ENCODE measurements at regions not wholly inside any gene's neighbourhood (a gene's known extent, or its start where the extent isn't known, plus 50 kb on each side); places are given as distances from the start of the nearest gene placed in this dataset.

- TF ChIP-seq, protein P1, sequence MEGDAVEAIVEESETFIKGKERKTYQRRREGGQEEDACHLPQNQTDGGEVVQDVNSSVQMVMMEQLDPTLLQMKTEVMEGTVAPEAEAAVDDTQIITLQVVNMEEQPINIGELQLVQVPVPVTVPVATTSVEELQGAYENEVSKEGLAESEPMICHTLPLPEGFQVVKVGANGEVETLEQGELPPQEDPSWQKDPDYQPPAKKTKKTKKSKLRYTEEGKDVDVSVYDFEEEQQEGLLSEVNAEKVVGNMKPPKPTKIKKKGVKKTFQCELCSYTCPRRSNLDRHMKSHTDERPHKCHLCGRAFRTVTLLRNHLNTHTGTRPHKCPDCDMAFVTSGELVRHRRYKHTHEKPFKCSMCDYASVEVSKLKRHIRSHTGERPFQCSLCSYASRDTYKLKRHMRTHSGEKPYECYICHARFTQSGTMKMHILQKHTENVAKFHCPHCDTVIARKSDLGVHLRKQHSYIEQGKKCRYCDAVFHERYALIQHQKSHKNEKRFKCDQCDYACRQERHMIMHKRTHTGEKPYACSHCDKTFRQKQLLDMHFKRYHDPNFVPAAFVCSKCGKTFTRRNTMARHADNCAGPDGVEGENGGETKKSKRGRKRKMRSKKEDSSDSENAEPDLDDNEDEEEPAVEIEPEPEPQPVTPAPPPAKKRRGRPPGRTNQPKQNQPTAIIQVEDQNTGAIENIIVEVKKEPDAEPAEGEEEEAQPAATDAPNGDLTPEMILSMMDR (IDR thresholded peaks at IDR 0.05; ENCODE audit: insufficient read depth, low read length), result no peak
- TF ChIP-seq GABPA (IDR thresholded peaks at IDR 0.05; ENCODE audit: low read depth), result no peak
- TF ChIP-seq POLR2AphosphoS5 (IDR thresholded peaks at IDR 0.05; ENCODE audit: low read depth), result no peak
- TF ChIP-seq, protein P2, sequence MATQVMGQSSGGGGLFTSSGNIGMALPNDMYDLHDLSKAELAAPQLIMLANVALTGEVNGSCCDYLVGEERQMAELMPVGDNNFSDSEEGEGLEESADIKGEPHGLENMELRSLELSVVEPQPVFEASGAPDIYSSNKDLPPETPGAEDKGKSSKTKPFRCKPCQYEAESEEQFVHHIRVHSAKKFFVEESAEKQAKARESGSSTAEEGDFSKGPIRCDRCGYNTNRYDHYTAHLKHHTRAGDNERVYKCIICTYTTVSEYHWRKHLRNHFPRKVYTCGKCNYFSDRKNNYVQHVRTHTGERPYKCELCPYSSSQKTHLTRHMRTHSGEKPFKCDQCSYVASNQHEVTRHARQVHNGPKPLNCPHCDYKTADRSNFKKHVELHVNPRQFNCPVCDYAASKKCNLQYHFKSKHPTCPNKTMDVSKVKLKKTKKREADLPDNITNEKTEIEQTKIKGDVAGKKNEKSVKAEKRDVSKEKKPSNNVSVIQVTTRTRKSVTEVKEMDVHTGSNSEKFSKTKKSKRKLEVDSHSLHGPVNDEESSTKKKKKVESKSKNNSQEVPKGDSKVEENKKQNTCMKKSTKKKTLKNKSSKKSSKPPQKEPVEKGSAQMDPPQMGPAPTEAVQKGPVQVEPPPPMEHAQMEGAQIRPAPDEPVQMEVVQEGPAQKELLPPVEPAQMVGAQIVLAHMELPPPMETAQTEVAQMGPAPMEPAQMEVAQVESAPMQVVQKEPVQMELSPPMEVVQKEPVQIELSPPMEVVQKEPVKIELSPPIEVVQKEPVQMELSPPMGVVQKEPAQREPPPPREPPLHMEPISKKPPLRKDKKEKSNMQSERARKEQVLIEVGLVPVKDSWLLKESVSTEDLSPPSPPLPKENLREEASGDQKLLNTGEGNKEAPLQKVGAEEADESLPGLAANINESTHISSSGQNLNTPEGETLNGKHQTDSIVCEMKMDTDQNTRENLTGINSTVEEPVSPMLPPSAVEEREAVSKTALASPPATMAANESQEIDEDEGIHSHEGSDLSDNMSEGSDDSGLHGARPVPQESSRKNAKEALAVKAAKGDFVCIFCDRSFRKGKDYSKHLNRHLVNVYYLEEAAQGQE (IDR thresholded peaks at IDR 0.05; ENCODE audit: insufficient replicate concordance, low read depth), result no peak
- TF ChIP-seq SPI1 (IDR thresholded peaks at IDR 0.05; ENCODE audit: borderline replicate concordance, low read depth), result no peak
Measured at GRCh38 chr4:81348086-81348777, 123.5 kb downstream of the RASGEF1B start.

Data from HL-60 (cell line).